ENCODE measurements at regions not wholly inside any gene's neighbourhood (a gene's known extent, or its start where the extent isn't known, plus 50 kb on each side); places are given as distances from the start of the nearest gene placed in this dataset.

DNA sequence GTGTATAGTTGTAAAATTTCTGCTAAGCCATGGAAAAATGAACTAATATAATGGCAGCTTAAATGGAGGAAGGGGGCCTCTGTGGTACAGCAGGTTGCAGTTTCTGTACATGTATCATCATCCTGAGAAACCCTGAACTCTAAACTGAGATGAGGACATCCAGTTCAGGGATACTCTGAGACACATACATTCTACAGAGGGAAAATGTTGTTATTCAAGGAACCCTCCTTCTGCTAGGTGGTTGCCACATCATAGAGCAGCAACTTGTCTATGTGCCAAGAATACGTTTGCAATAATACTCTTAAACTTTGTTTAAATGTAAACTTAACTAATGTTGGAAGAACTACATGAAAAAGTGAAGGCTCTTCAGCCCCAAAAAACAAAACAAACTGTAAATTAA is 1310.8 kb upstream of the WWC1 start:
- no peak for DNase-seq
- Histone ChIP-seq H3K4me3 (replicated peaks in 1 of 3; ENCODE audit: low read depth in 2 of 3, low read length in 3 of 3) (no peak overlapping the region), H3K36me3 (replicated peaks in 1 of 2; ENCODE audit: control insufficient read depth in 1 of 2, insufficient read depth in 2 of 2, low read length in 2 of 2) (no peaks in the 10 kb centered on the region), H3K9ac (ENCODE audit: insufficient read depth, low read length, poor library complexity, severe bottlenecking) (no peak overlapping the region), H3K4me1 (ENCODE audit: control insufficient read depth in 1 of 2, insufficient read depth in 2 of 2, low read length in 2 of 2) (peaks cover 9 to 14% of the 10 kb centered on the region in 2 donors), H3K9me3 (replicated peaks in 1 of 2; ENCODE audit: control insufficient read depth in 1 of 2, insufficient read depth in 1 of 2, low read length in 2 of 2) (no peaks in the 10 kb centered on the region), H4K20me1 (ENCODE audit: insufficient read depth, low read length) (no peaks in the 10 kb centered on the region), H3K79me2 (ENCODE audit: insufficient read depth, low read length) (no peaks in the 10 kb centered on the region), H3K27me3 (ENCODE audit: control insufficient read depth in 2 of 2, insufficient read depth in 2 of 2, low read length in 2 of 2) (peaks cover 10 to 20% of the 10 kb centered on the region in 2 donors), H3K4me2 (replicated peaks; ENCODE audit: extremely low read depth, low read length, poor library complexity, severe bottlenecking) (no peak overlapping the region), H2AFZ (ENCODE audit: insufficient read depth, low read depth, low read length, poor library complexity, severe bottlenecking) (no peak overlapping the region), H3K27ac (ENCODE audit: low read depth in 1 of 2, low read length in 2 of 2) (no peak overlapping the region)
- peaks cover 0 to 3% (median 0%) of the 10 kb centered on the region in 7 donors for H3K9me3 Mint-ChIP-seq
- intact Hi-C loops (cut with micrococcal nuclease) = no loop called here
- H3K4me3 Mint-ChIP-seq = no peak overlapping the region
- H3K4me1 Mint-ChIP-seq = peaks cover 23% of the 10 kb centered on the region
- H3K27me3 Mint-ChIP-seq (ENCODE audit: low read depth in 3 of 3) = peaks cover 14 to 24% (median 24%) of the 10 kb centered on the region in 3 donors
- no peaks in the 10 kb centered on the region for H3K36me3 Mint-ChIP-seq
- no peak overlapping the region for H3K27ac Mint-ChIP-seq
- no CpG with 5 or more reads among the region's 1 CpG for WGBS (ENCODE audit: insufficient coverage)
- TF ChIP-seq CTCF (IDR thresholded peaks at IDR 0.05) = no peak

DNA sequence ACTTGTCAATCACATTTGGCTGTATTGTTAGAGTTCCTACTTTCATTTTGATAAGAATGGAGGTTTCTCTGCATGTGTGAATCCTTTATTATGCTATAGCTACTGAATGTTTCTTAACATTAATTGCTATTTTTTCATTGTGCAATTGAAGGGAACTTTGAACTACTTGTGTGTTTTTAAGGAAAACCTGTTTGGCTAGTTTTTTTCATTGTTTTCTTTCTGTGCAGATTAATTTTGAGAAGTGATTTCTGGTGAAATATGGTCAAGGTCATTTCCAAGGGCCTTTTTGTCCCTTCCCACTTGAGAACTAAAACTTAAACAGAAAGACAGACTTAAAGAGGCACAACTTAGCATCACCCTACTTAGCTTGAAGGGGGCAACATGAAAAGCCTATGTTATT is 1309.2 kb upstream of the WWC1 start:
- Histone ChIP-seq H3K4me2 (replicated peaks; ENCODE audit: extremely low read depth, low read length, poor library complexity, severe bottlenecking) (no peak overlapping the region), H3K36me3 (replicated peaks in 1 of 2; ENCODE audit: control insufficient read depth in 1 of 2, insufficient read depth in 2 of 2, low read length in 2 of 2) (no peaks in the 10 kb centered on the region), H3K4me1 (ENCODE audit: control insufficient read depth in 1 of 2, insufficient read depth in 2 of 2, low read length in 2 of 2) (peaks cover 9 to 14% of the 10 kb centered on the region in 2 donors), H3K27ac (ENCODE audit: low read depth in 1 of 2, low read length in 2 of 2) (no peak overlapping the region), H3K9ac (ENCODE audit: insufficient read depth, low read length, poor library complexity, severe bottlenecking) (no peak overlapping the region), H3K4me3 (replicated peaks in 1 of 3; ENCODE audit: low read depth in 2 of 3, low read length in 3 of 3) (no peak overlapping the region), H3K27me3 (ENCODE audit: control insufficient read depth in 2 of 2, insufficient read depth in 2 of 2, low read length in 2 of 2) (peaks cover 10 to 20% of the 10 kb centered on the region in 2 donors), H3K9me3 (replicated peaks in 1 of 2; ENCODE audit: control insufficient read depth in 1 of 2, insufficient read depth in 1 of 2, low read length in 2 of 2) (no peaks in the 10 kb centered on the region), H3K79me2 (ENCODE audit: insufficient read depth, low read length) (no peaks in the 10 kb centered on the region), H2AFZ (ENCODE audit: insufficient read depth, low read depth, low read length, poor library complexity, severe bottlenecking) (no peak overlapping the region), H4K20me1 (ENCODE audit: insufficient read depth, low read length) (no peaks in the 10 kb centered on the region)
- Mint-ChIP-seq H3K4me3 (no peak overlapping the region), H3K9me3 (peaks cover 0 to 3% (median 0%) of the 10 kb centered on the region in 7 donors), H3K36me3 (no peaks in the 10 kb centered on the region), H3K27me3 (ENCODE audit: low read depth in 3 of 3) (peaks cover 14 to 24% (median 24%) of the 10 kb centered on the region in 3 donors), H3K27ac (no peak overlapping the region), H3K4me1 (peaks cover 23% of the 10 kb centered on the region)
- no peak for TF ChIP-seq CTCF (IDR thresholded peaks at IDR 0.05)
- intact Hi-C loops (cut with micrococcal nuclease) = no loop called here
- DNase-seq = no peak

Data from CD14-positive monocyte (primary cell).